Stimulated activated naive CD8-positive, alpha-beta T cell treated with anti-CD3 and anti-CD28 coated beads, Interleukin-15, Interleukin-2, amounts not matched to agents 100 ng/mL and 50 ng/mL, for 24 hours (primary cell): ENCODE measurements at regions not wholly inside any gene's neighbourhood (a gene's known extent, or its start where the extent isn't known, plus 50 kb on each side); places are given as distances from the start of the nearest gene placed in this dataset.
A peak's percentile ranks its signal among the peaks of the same experiment; 100 is the strongest.

Source experiments
- H3K27ac Mint-ChIP-seq: one replicate; pipeline ENCODE4 v1.8.0; 2021; ENCODE audit warnings: mild to moderate bottlenecking, mixed read lengths
- H3K27me3 Mint-ChIP-seq: one replicate; pipeline ENCODE4 v1.8.0; 2021; ENCODE audit warnings: mixed read lengths
- H3K36me3 Mint-ChIP-seq: one replicate; pipeline ENCODE4 v1.8.0; 2021; ENCODE audit warnings: low read depth, mixed read lengths
- H3K4me1 Mint-ChIP-seq: one replicate; pipeline ENCODE4 v1.8.0; 2021; ENCODE audit warnings: low read depth, mixed read lengths
- H3K4me3 Mint-ChIP-seq: one replicate; pipeline ENCODE4 v1.8.0; 2021; ENCODE audit warnings: mild to moderate bottlenecking, mixed read lengths
- H3K9me3 Mint-ChIP-seq: one replicate; pipeline ENCODE4 v1.8.0; 2021; ENCODE audit warnings: mixed read lengths

DNA sequence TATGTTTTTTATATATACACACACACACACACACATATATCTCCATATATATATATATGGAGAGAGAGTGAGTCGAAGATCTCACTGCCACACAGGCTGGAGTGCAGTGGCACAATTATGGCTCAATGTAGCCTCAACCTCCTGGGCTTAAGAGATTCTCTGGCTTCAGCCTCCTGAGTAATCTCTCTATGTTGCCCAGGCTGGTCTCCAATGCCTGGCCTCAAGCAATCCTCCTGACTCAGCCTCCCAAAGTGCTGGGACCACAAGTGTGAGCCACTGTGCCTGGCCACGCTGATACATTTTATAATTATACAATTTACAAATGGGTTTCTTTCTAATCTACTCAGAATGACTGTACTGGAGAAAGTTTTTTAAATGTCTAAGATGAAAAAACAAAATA lies 664.2 kb downstream of the PTPRC start:
- Mint-ChIP-seq H3K4me3 (no peak overlapping the region), H3K27ac (no peak overlapping the region), H3K9me3 (peaks cover 3% of the 10 kb centered on the region), H3K27me3 (peaks cover 18% of the 10 kb centered on the region), H3K36me3 (no peaks in the 10 kb centered on the region), H3K4me1 (peaks cover 31% of the 10 kb centered on the region)

DNA sequence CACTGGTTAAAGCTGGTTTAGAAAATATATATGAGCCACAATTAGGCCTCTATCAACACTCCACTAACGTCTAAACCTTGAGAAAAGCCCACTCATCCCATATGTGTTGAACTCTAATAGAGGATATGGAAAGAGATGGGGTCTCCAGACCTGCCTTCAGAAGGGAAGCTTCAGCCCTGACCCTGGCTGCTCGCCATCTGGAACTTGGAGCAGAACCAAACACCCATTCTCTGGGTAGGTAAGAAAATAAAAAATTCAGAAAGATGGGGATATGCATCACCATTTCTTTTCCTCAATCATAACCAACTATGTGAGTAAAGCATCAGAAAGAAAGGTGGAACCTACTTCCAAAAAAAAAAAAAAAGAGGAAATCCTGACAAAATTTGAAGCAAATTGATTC lies 666.2 kb downstream of the PTPRC start:
- no peak overlapping the region for H3K27ac Mint-ChIP-seq
- H3K36me3 Mint-ChIP-seq = no peaks in the 10 kb centered on the region
- peaks cover 3% of the 10 kb centered on the region for H3K9me3 Mint-ChIP-seq
- peaks cover 43% of the 10 kb centered on the region for H3K4me1 Mint-ChIP-seq
- peaks cover 29% of the 10 kb centered on the region for H3K27me3 Mint-ChIP-seq
- H3K4me3 Mint-ChIP-seq = no peak overlapping the region

DNA sequence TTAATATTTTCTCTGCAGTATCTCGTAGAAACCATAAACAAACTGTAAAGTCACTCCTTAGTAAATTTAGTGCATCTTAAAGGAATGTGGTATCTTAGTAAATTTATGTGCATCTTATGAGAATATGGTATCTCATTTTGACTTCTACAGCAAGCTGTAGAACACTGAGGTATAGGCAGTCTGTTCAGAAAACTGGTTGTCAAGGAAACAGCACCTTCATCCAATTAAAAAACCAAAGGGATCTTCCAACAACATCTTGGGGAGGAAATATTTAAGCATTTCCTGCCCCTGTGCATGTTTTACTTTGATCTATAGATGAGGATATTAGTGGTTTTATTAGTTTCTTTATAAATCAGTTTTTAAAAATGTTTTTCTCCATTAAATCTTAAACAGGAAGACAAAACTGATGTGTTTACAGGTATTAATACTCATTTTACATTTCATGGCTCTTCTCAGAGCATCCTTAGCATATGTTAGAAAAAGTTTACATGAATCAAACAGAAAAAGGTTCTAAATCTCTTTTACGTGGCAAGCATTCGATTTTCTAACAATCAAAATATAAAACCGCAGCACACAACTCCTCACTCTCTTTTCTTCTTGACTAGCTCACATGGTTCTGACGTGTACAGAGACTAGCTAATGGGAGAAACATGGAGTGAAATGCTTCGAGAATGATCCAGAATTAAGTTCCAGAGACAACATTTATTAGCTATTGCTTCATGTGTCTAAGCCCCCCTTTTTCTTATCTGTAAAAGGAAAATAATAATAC lies 668.8 kb downstream of the PTPRC start:
- Mint-ChIP-seq H3K36me3 (no peaks in the 10 kb centered on the region), H3K4me3 (no peak overlapping the region), H3K9me3 (peaks cover 3% of the 10 kb centered on the region), H3K27ac (peak overlapping the region; percentile 56), H3K27me3 (peaks cover 39% of the 10 kb centered on the region), H3K4me1 (peaks cover 44% of the 10 kb centered on the region)

DNA sequence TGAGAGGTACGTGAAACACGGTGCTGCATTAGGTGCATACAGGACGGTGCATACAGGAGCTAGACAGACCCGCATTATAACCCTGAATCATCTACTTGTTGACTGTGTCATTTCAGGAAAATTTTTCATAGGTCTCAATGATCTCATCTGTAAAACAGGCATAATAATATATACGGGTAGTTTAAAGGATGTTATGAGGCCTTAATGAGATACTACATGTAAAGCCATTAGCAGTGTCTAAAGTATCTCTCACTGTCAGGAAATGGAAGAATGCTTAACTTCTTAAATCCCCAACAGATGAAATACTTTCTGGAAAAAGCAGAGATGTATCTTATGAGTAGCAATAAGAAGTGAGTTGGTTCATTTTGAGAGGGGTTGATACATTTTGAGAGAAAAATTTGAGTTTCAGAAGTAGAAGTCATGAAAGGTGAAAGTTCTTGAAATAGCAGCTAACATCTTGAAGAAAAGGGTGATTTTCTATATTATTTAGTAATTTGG lies 669.6 kb downstream of the PTPRC start:
- H3K9me3 Mint-ChIP-seq = peaks cover 3% of the 10 kb centered on the region
- H3K4me3 Mint-ChIP-seq = no peak overlapping the region
- peaks cover 39% of the 10 kb centered on the region for H3K27me3 Mint-ChIP-seq
- no peaks in the 10 kb centered on the region for H3K36me3 Mint-ChIP-seq
- H3K4me1 Mint-ChIP-seq = peaks cover 45% of the 10 kb centered on the region
- H3K27ac Mint-ChIP-seq = peak overlapping the region; percentile 56

DNA sequence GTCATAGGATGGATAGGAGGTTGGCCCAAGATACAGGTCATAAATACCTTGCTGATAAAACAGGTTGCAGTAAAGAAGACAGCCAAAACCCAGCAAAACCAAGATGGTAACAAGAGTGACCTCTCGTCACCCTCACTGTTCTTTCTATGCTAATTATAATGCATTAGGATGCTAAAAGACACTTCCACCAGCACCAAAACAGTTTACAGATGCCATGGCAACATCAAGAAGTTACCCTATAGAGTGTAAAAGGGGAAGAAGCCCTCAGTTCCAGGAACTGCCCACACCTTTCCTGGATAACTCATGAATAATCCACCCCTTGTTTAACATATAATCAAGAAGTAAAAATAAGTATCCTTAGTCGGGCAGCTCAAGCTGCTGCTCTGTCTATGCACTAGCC lies 671.9 kb downstream of the PTPRC start:
- no peaks in the 10 kb centered on the region for H3K36me3 Mint-ChIP-seq
- H3K4me1 Mint-ChIP-seq = peaks cover 38% of the 10 kb centered on the region
- no peaks in the 10 kb centered on the region for H3K9me3 Mint-ChIP-seq
- no peak overlapping the region for H3K4me3 Mint-ChIP-seq
- H3K27me3 Mint-ChIP-seq = peaks cover 33% of the 10 kb centered on the region
- H3K27ac Mint-ChIP-seq = no peak overlapping the region

DNA sequence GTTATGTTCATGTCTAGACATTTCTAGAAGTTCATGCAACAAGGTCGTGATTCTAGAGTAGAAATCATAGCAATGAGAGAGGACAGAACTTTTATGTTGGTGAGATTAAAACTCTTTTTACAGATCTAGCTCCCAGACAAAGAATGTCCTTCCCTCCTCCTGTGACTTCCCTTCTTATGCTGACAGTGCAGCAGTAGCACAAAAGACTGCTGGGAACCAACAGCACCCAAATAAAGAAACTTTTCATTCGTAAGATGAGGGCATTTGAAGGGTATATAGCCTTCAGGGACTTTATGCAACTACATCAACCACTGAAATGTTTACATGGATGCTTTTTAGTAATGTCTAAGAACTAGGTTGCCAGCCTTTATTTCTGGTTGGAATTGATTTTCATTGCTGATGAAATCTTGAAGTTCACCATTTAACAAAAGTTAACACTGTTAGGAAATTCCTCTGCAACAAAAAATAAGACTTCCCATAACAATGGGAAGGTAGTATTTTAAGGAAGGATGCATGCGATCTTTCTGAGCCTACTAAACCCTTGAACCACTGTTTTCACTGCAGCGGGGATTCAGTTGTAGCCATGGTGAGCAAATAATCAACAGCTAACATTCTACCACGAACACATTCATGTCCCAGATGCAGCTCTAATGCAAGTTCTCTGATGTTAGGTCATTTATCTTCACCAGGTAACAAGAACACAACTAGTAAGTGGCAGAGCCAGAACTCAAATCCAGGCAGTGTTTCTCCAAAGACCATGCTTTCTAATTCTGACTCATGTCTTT lies 672.8 kb downstream of the PTPRC start:
- Mint-ChIP-seq H3K4me3 (no peak overlapping the region), H3K4me1 (peaks cover 38% of the 10 kb centered on the region), H3K27ac (no peak overlapping the region), H3K9me3 (no peaks in the 10 kb centered on the region), H3K27me3 (peaks cover 27% of the 10 kb centered on the region), H3K36me3 (no peaks in the 10 kb centered on the region)

DNA sequence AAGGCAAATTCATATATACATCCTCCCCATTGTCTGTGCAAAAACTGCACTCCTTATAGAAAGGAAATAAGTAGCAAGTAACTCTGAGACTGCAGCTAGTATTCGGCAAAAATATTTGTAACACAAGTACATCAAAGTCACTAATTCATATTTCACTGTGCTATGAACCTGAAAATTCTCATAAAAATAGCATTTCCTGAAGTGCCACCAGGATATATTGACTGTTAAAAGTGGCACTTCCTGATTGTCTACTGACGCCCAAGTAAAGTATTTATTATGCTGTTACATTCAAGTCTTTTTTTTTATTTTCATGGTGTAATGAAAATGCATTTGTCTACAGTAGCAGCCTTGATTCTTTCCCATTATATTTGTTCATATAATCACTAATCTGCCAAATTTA lies 673.8 kb downstream of the PTPRC start:
- no peaks in the 10 kb centered on the region for H3K36me3 Mint-ChIP-seq
- peaks cover 32% of the 10 kb centered on the region for H3K27me3 Mint-ChIP-seq
- H3K27ac Mint-ChIP-seq = no peak overlapping the region
- no peak overlapping the region for H3K4me3 Mint-ChIP-seq
- H3K4me1 Mint-ChIP-seq = peaks cover 38% of the 10 kb centered on the region
- H3K9me3 Mint-ChIP-seq = no peaks in the 10 kb centered on the region

DNA sequence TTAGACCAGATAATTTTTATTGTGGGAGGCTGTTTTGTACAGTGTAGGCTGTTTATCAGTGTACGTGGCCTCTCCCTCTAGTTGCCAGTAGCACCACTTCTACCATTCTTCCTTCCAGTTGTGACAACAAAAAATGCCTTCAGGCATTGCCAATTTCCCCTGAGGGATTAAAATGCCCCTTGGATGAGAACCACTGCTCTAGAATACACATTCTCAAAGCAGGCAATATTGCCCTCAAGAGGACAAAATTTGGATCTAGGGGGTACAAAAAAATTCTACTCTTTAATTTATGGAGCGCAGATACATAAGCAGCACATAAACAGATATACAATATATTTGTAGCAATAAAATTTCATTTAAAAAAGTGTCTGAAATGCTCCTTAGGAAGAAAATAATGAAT lies 674.6 kb downstream of the PTPRC start:
- Mint-ChIP-seq H3K27ac (no peak overlapping the region), H3K4me3 (no peak overlapping the region), H3K9me3 (no peaks in the 10 kb centered on the region), H3K36me3 (no peaks in the 10 kb centered on the region), H3K4me1 (peaks cover 33% of the 10 kb centered on the region), H3K27me3 (peaks cover 30% of the 10 kb centered on the region)

DNA sequence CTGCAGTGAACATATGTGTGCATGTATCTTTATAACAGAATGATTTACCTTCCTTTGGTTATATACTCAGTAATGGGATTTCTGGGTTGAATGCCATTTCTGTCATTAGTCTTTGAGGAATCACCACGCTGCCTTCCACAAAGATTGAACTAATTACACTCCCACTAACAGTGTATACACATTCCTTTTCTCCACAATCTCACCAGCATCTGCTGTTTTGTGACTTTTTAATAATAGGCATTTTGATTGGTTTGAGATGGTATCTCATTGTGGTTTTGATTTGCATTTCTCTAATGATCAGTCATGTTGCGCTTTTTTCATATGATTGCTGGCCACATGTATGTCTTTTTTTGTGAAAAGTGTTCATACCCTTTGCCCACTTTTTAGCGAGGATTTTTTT lies 680.5 kb downstream of the PTPRC start:
- Mint-ChIP-seq H3K27ac (no peak overlapping the region), H3K27me3 (peaks cover 23% of the 10 kb centered on the region), H3K4me1 (peaks cover 4% of the 10 kb centered on the region), H3K4me3 (no peak overlapping the region), H3K36me3 (no peaks in the 10 kb centered on the region), H3K9me3 (no peaks in the 10 kb centered on the region)

DNA sequence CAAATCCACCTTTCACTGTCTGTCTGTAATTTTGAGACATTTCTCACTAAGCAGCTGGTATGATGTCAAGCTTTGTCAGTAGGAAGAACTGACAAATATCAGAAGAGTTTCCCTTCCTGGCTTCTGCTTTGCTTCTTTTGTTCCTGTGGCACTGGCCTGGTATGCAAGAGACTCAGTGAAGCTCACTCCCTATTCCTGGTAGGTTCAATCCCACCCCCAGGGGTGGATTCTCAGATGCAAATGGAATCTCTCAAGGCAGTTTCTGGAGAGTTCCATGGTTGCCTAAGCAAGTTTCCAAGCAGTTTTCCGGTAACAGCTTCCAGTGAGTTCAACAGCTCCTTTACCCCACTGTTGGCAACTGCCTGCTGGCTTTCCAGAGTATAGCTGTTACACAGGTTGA lies 683.4 kb downstream of the PTPRC start:
- Mint-ChIP-seq H3K9me3 (peaks cover 4% of the 10 kb centered on the region), H3K27me3 (peaks cover 21% of the 10 kb centered on the region), H3K4me1 (peaks cover 12% of the 10 kb centered on the region), H3K27ac (no peak overlapping the region), H3K36me3 (peaks cover 4% of the 10 kb centered on the region), H3K4me3 (no peak overlapping the region)

DNA sequence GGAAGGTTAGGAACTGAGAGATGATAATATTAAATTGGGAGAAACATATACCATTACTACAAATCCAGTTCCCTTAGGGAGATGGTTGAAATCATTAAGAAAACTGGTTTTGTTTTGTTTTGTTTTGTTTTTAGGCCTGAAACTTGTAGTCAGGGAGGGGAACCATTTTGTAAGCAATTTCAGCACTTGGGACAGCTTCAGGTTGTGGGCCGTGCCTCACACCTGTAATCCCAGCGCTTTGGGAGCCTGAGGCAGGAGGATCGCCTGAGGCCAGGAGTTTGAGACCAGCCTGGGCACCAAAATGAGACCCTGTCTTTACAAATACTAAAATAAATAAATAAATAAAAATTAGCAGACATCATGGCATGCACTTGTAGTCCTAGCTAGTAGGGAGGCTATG lies 694.3 kb upstream of the NR5A2 start:
- Mint-ChIP-seq H3K36me3 (no peaks in the 10 kb centered on the region), H3K27me3 (peaks cover 12% of the 10 kb centered on the region)

DNA sequence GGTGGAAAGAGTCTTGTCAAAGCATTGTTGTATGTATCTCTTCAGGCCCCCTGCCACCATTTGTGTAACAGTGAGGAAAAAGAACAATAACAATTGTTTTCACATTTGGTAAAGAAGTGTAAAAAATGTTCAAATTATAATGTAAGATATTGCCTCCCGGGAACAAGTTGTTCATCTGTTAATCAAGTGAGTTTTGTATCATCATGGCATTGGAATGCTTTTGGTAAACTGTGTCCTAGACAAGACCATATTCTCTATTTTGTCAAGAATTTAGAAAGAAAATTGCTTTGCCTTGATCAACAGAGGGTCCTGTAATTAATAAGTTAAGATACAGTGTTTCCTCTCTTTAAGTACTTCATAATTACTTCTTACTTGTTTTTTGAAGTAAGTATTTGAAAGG lies 692.0 kb upstream of the NR5A2 start:
- Mint-ChIP-seq H3K4me1 (no peaks in the 10 kb centered on the region), H3K27me3 (peaks cover 31% of the 10 kb centered on the region), H3K4me3 (no peak overlapping the region), H3K9me3 (no peaks in the 10 kb centered on the region), H3K36me3 (no peaks in the 10 kb centered on the region), H3K27ac (no peak overlapping the region)

More for the DNA sequence above, 694.3 kb upstream of the NR5A2 start:
- Mint-ChIP-seq H3K9me3 (no peaks in the 10 kb centered on the region), H3K4me1 (no peaks in the 10 kb centered on the region), H3K4me3 (no peak overlapping the region), H3K27ac (no peak overlapping the region)

DNA sequence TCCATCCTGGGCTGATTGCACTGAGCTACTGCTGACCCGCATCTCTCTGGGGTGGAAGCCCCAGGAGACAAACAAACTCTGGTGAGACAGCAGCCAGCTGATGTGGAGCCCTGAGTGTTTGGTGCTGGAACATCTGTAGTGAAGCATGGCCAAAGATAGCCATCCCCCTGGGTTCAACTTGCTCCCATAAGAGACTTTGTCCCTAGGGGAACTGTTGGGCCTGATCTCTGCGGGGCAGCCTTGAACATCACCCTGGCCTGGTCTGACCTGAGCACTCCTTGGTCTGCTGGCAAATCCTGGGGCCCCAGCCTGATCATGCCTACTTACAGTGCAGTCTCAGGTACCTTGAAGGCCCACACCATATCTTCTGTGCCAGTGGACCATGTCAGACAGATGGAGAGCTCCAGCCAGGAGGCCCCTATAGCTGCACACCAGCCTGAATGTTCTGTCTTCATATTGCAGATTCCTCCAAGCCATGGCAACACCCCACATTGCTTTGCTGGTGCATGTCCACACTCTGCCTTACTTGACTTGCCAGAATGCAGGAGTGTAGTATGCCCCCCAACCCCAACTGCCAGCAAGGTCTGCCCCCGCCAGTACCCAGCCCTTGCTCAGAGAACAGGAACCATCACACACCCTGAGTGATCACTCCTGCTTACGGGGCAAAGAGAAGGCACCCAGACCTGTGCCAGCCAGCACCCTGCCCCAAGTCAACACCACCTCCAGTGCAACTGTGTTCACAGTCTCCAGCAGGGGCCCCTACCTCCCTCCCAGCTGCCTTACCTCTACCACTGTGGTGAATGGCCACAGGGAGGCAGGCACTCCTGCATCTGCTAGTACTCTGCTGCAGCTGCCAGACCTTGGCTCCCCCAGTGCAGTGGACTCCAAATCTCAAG lies 690.5 kb upstream of the NR5A2 start:
- Mint-ChIP-seq H3K4me3 (no peak overlapping the region), H3K4me1 (no peaks in the 10 kb centered on the region), H3K27ac (no peak overlapping the region), H3K9me3 (no peaks in the 10 kb centered on the region), H3K36me3 (no peaks in the 10 kb centered on the region), H3K27me3 (peaks cover 39% of the 10 kb centered on the region)

DNA sequence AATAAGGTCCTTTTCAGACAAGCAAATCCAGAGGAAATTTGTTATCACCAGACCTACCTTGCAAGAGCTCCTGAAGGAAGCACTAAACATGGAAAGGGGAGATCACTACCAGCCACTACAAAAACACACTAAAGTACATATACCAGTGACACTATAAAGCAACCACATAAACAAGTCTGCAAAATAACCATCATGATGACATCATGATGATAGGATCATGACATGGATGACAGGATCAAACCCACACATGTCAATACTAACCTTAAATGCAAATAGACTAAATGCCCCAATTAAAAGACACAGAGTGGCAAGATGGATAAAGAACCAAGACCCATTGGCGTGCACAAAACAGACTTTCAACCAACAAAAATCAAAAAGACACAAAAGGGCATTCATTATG lies 688.8 kb upstream of the NR5A2 start:
- Mint-ChIP-seq H3K36me3 (no peaks in the 10 kb centered on the region), H3K27me3 (peaks cover 40% of the 10 kb centered on the region), H3K4me3 (no peak overlapping the region), H3K9me3 (no peaks in the 10 kb centered on the region), H3K27ac (no peak overlapping the region), H3K4me1 (no peaks in the 10 kb centered on the region)

DNA sequence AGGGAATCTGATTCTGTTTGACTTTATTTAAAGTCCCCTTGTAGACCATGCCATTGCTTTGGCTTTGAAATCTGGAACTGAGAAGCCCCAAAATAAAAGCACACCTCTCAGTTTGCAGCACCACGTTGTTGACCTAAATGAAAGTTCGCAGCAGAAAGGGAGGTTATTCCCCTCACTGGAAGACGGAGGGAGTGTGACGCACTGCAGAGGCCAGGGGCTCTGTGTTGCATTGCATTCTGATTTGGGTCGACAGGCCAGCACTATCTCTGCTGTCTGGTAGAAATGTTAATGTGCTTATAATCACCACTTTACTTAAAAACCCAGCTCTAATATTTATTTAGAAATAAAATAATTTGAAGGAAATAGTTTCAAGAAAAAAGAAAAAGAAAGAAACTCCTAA lies 675.2 kb upstream of the NR5A2 start:
- Mint-ChIP-seq H3K4me1 (no peaks in the 10 kb centered on the region), H3K9me3 (peaks cover 19% of the 10 kb centered on the region), H3K4me3 (no peak overlapping the region), H3K27me3 (peaks cover 14% of the 10 kb centered on the region), H3K27ac (no peak overlapping the region), H3K36me3 (no peaks in the 10 kb centered on the region)
